NCI-H187 (cell line): ENCODE measurements at regions not wholly inside any gene's neighbourhood (a gene's known extent, or its start where the extent isn't known, plus 50 kb on each side); places are given as distances from the start of the nearest gene placed in this dataset.
"Not testable (repeated sequence)": the region's sequence is repeated elsewhere in the genome, so short reads cannot be mapped to it uniquely, and the experiment has no call there.

Source experiments
- DNase-seq, 2 experiments: peaks; one replicate each; lab custom pipeline; 2025; lab: John Stamatoyannopoulos, UW

DNA sequence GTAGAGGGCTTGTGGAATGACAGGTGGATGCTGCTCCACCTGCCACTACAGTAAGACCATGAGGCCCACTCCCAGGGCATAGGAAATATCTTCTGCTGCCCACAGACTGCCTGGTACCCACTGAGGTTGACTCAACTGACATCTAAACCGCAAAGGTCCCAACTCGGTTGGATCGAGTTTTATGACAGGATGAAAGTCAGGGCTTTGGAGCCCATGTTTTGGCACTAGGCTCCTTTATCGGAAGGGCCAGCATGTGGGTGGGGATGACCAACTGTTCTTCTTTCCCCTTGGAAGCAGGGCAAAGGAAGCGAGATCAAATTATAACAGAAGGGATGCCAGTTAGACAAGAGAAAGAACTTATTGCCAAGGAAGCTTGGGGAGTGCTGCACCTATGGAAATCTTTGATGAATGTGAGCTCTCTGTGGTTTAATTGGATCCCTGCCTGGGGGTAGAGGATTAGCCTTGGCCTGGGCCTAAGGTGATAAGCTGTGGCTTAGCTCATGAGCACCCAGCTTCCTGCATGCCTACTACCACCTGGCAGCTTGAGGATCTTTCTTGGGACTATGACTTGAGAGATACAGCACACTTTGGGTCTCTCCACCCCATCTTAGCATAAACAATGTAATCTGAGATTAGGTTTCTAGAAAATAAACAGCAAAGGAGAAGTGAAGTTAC lies 121.8 kb downstream of the KCNA5 start:
- no peak for DNase-seq

DNA sequence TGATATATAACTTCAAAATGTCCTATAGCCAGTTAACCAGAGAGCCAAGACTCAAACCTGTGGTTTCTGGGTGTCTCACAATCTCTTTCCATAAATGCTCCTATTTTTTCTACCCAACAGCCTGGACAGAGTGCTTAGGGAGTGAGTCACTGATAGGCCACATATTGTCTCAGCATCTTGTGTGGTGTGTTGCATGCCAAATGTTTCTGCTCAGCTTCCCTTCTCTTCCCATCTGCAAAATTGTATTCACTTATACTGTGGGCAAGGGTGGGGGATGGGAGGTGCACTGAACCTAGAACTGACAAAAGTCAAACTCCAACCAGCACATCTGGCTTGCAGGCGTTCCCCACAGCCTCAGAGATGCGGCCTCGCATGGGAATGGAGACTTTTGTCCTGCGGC lies 123.3 kb downstream of the KCNA5 start:
- DNase-seq, result no peak

GRCh38 chr12:5168148-5168547 lies 124.5 kb downstream of the KCNA5 start:
- no peak for DNase-seq

DNA sequence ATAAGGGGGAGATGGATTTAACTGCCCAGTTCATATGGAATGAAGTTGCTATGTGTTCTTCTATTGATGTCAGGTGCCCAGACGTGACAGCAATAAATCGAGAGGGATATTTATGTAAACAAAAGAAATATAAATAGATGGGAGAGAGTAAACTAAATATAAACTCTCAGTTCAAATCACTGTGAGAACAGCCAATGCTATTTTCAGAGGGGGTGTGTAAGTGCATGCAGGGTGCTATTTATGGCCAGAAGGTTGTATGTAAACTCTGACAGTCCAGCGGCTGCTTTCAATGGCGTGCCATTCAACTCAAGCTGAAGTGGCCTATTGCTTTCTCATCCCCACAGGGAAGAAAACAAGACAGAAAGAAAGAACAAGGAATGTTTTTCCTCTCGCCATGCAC lies 127.2 kb downstream of the KCNA5 start:
- DNase-seq, result no peak

DNA sequence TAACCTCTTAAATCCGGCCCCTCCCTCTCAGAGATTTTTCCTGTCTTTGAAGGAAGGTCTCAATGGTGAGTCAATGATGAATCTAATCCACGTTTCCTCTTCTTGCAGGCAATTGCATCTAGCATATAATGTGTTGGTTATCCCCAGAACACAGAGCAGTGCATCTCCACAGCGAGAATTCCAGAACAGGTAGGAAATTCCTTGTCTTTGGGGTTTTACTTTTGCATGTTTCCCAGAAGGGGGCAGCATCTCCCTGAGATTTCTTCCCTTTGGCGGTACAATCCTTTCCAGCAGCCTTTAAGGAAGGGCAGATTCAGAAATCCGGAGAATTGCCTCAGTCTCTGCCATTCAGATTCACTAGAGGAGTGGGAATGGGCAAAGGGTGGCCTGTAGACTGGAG lies 128.0 kb downstream of the KCNA5 start:
- peak in 1 of 2 experiments; percentile 39 for DNase-seq

- DNase-seq, result no peak
These were observed 129.2 kb downstream of the KCNA5 start for GRCh38 chr12:5172886-5173285.

GRCh38 chr12:5173511-5174011 lies 129.9 kb downstream of the KCNA5 start:
- no peak for DNase-seq

DNA sequence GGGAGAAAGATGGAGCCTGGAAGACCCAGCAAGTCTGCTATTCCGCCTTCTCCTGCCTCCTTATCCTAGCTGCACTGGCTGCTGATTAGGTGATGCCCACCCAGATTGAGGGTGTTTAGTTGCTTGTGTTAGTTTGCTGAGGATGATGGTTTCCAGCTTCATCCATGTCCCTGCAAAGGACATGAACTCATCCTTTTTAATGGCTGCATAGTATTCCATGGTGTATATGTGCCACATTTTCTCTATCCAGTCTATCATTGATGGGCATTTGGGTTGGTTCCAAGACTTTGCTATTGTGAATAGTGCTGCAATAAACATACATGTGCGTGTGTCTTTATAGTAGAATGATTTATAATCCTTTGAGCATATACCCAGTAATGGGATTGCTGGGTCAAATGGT lies 131.7 kb downstream of the KCNA5 start:
- not testable (repeated sequence) for DNase-seq

DNA sequence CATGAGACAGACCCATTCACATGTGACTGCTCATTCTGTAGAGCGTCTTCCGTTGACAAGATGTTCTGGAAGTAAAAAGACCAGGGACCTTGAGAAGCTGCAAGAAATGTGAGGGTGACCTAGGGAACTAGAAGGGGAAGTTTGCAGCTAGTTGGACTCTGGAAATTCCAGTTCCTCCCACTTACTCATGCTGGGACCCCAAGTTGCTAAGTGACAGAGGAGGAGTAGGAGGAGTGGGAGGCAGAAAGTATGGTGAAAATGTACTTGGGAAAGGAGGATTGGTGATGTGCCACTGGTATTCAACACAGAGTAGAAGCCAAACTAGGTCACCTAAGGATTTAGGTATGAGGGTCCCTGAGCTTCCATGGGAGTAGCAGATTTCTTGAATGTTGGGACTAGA lies 132.4 kb downstream of the KCNA5 start:
- DNase-seq, result no peak

DNA sequence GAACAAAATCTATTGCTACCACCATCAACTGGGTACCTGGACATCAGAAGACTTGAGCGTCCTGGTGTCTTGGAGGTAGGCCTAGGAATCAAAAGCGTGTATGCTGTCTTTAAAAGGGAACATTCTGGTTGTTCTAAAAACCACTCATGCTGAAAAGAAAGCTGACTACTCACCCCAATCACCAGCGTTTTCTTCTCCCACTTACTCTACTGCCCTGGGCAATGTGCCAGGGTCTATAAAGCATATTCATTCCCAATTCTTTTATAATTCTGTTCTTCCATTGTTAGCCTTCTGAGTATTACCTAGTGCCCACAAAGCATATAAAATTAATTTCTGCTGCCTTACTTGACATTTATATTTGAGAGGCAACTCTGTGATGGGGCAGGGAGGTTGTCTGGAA lies 133.4 kb downstream of the KCNA5 start:
- no peak for DNase-seq

DNA sequence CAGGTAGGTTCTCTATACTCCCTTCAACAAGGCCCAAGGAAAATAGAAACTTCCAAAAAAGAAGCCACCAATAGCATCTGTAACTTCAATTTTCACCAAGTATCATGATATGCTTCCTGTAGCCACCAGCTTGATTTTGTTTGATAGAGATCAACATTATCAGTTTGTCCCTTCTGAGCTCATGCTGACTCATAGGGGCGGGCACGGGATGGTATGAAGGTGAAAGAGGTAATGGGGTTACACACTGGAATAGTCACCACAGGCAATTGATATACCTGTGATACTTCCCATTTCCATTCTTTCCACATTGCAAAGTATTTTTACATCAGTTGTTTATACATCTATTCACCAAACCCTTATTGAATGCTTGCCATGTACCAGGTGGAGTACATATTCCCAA lies 134.1 kb downstream of the KCNA5 start:
- DNase-seq, result no peak

- DNase-seq, result no peak
These were observed 134.9 kb downstream of the KCNA5 start for GRCh38 chr12:5178571-5178970.

DNA sequence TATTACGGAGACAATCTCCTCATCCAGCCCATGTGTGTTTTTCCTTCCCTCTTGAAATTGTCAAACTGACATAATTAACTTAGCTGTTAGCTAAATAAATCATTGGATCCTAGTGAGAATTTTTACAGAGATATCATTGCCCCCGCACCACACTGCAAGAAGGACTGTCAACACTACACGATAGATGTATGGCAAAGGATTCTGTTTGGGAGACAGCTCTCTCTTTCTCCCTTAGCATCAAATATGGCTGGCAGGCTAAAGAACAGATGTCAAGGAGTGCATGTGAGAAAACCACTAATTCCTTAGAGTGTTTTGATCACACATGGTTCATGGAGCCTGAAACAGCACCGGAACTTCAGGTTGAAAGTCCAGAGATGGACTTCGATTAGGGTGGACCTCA lies 136.8 kb downstream of the KCNA5 start:
- DNase-seq, result no peak

DNA sequence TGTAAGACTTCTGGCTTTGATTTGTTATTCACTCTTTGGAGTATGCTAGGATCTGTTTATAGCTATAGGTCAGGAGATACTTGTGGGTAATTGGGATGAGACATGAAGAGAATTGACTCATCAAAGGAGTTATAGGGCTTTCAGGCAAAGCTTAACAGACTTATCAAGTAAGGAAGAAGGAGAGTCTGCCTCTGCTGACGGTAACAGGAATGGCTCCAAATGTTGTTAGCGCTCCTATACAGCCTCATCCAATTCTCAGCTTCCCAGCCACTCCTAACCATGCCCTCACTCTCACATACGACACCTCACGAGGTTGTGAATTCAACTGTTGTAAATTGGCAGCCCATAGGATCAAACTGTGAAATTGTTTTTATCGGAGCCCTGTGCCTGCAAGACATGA lies 140.5 kb downstream of the KCNA5 start:
- no peak for DNase-seq

DNA sequence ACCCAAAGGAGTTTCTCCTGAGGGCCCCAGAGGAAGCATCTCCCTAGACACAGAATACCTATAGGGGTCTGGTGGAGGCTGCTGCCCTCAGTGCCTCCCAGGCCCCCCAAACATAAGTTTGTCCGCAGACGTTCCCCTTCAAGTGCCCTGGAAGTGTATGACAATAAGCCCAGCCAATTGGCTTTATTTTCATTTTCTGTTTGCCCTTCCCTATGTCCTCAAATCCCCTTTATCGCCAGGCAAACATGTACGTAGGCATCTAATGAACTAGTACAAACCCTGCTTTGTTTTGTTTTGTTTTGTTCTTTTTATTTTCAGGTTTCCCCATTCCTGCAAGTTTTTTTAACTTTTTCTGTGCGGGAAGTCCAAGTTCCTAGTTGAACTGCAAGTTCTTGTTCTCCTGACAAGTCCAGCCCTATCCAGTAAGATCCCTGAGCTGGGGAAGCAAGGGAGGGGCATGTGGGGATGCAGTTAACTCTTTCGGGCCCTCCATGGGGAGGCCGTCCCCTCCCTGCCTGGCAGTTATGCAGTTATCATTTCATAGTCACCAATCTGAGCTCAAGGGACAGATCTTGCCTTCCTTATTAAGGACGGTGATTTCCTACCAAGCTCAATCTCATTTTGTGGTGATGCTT lies 141.9 kb downstream of the KCNA5 start:
- DNase-seq, result no peak

GRCh38 chr12:5186715-5187114 lies 143.0 kb downstream of the KCNA5 start:
- DNase-seq, result no peak

DNA sequence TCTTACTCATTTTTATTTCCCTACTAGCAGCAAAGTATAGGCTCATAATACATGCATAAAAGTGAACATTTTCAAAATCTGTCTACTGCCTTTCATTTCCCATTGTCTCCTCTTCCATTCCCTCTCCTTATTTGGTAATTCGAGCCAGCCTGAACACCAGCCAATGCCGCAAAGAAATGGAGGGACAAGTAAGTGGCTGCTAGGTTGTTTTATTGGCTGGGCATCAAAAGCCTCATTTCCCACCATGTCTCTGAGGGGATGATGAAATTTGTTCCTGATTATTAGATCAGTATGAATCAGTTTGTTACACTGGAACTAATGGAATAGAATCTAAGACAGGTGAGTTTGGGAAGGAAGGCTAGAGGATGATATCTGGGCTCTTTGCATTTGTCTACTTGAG lies 143.5 kb downstream of the KCNA5 start:
- peak in 1 of 2 experiments; percentile 1 for DNase-seq

DNA sequence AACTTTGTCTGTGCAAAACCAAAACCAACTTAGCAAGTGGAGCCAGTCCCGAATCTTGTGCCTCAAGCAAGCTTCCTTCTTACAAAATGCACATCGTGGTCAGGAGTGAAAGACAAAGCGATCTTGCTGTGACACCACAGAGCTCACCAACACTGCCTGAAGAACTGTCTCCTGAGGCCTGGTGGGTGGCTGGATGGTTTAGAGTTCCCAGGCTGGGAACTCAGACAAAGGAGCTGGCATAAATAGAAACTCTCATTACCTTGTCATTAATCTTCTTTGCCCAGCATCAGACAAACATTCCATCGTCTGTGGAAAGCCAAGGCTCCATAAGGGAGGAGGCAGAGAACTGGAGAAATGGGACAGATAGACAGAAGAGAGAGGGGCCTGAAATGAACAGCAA lies 144.8 kb downstream of the KCNA5 start:
- no peak for DNase-seq

DNA sequence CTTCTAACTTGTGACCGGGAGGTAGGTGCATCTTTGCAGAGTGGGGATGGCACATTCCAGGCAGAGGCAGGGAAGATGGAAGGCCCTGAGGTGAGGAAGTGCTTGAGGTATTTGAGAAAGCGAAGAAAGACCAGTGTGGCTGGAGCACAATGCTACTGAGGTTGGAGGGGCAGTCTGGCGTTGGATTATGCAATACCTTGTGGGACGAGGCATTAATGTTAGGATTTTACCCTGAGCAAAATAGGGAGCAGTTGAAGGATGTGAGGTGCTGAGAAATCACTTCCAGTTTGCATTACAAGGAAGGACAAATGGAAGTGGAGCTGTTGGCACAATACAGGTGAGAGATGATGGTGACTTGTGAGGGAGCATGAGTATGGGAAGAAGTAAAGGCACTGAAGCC lies 145.5 kb downstream of the KCNA5 start:
- no peak for DNase-seq

DNA sequence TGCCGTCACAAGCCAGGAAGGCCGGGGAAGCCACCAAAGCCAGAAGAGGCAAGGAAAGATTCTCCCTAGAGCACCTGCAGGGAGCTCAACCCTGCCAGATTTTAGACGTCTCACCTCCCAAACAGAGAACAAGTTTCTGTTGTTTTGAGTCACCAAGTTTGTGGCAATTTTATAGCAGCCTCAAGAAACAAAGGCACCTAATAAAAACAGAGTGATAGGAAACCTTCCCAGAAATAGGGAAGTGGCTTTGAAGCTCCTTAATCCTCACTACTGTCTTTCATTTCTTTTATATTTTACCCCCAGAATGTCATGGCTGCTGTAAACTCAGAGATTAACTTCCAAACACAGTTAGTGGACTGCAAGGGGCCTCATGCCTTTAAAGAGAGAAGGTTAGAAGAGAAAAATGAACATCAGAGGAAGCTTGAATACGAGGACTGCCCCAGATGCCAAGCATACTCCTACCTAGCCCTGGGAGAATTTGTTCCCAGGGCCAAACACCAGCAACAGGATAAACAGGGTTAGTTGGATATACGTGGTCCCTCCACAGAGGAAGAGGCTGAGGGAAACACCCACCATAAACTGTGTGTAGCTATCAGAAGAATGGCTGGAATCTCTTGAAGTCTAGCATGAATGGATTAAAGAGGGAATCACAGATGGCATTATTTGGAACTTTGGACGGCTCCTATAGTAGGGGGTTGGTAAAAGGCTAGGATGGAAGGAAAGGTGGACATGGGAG lies 148.3 kb downstream of the KCNA5 start:
- no peak for DNase-seq

GRCh38 chr12:5192726-5193125 lies 149.0 kb downstream of the KCNA5 start:
- no peak for DNase-seq

DNA sequence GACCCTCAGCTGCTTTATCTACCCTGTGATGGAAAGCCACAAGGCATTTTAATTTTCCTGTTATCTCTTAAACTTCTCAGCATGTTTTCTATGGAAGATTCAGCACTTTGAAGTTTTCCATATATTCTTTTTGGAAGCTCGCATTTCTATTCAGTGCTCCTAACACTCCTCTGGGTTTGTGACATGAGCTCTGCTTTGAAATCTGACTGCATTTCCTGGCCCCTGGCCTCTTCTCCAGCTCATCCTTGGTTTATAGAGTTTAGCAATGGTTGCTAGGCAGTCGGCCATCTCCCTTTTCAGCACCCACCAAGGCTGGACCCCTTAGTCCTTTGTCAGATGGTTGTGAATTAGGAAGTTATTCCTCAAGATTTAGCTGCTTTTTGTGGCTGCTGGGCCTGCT lies 150.6 kb downstream of the KCNA5 start:
- DNase-seq, result no peak

GRCh38 chr12:5195244-5195643 lies 151.6 kb downstream of the KCNA5 start:
- no peak for DNase-seq
